SK-N-SH (cell line): ENCODE measurements at regions not wholly inside any gene's neighbourhood (a gene's known extent, or its start where the extent isn't known, plus 50 kb on each side); places are given as distances from the start of the nearest gene placed in this dataset.

ENCODE experiments used
- CTCF ChIA-PET: fragments of 300-600, 350-600 bp; formaldehyde crosslinking; extraction: SDS; loops from one replicate; lab custom pipeline; 2021; lab: Yijun Ruan, JAX
- POLR2A ChIA-PET: fragments of 350-600 bp; sonication (Branson Sonifier 250); formaldehyde crosslinking; extraction: SDS; loops from one replicate; lab custom pipeline; 2020; ENCODE audit warnings: antibody characterized with exemption, inconsistent platforms; lab: Yijun Ruan, JAX
- DNase-seq: peaks from one replicate; pipeline ENCODE4 v3.0.0; 2012
- H2AFZ ChIP-seq: fragments of 200-600 bp; sonication (generic); 2 replicates; pipeline ENCODE4 v1.8.1; 2016; ENCODE audit warnings: antibody characterized with exemption, mild to moderate bottlenecking, low read depth
- H3F3A ChIP-seq: fragments of 200-600 bp; sonication (generic); replicated peaks from 2 replicates; pipeline ENCODE3; 2016; ENCODE audit warnings: antibody characterized with exemption, mild to moderate bottlenecking; ENCODE audit not compliant: insufficient read depth
- H3K27ac ChIP-seq, 2 experiments: fragments of 200-500 bp in 1 of 2; fragments of 200-600 bp in 1 of 2; sonication (Bioruptor generic) in 1 of 2; sonication (generic), shearing (Covaris generic) in 1 of 2; 2 replicates each; pipeline versions ENCODE4 v1.5.1 to v1.6.1; 2014 to 2016; ENCODE audit warnings: low read depth in 2 of 2, inconsistent platforms in 1 of 2, low read length in 1 of 2, mild to moderate bottlenecking in 1 of 2, mixed read lengths in 1 of 2
- H3K27me3 ChIP-seq: fragments of 200-600 bp; sonication (generic), shearing (Covaris generic); 2 replicates; pipeline ENCODE4 v1.6.1; 2016; ENCODE audit warnings: mixed run types; ENCODE audit not compliant: insufficient read depth
- H3K36me3 ChIP-seq, 2 experiments: fragments of 200-500 bp in 1 of 2; fragments of 200-600 bp in 1 of 2; sonication (Bioruptor generic) in 1 of 2; sonication (generic) in 1 of 2; replicated peaks in 1 of 2; 2 replicates each; pipeline versions ENCODE3 to v1.5.1; 2014 to 2016; ENCODE audit warnings: low read length in 1 of 2, mild to moderate bottlenecking in 1 of 2; ENCODE audit not compliant: insufficient read depth in 2 of 2, control insufficient read depth in 1 of 2
- H3K4me1 ChIP-seq, 2 experiments: fragments of 200-500 bp in 1 of 2; fragments of 200-600 bp in 1 of 2; sonication (Bioruptor generic) in 1 of 2; sonication (generic), shearing (Covaris generic) in 1 of 2; 2 replicates each; pipeline versions ENCODE4 v1.5.1 to v1.6.1; 2014 to 2016; ENCODE audit warnings: low read depth in 1 of 2, low read length in 1 of 2, mixed run types in 1 of 2; ENCODE audit not compliant: insufficient read depth in 2 of 2, control insufficient read depth in 1 of 2
- H3K4me2 ChIP-seq: fragments of 200-600 bp; sonication (generic), shearing (Covaris generic); 2 replicates; pipeline ENCODE4 v1.6.1; 2017; ENCODE audit warnings: mixed run types
- H3K4me3 ChIP-seq, 2 experiments: fragments of 200-500 bp in 1 of 2; fragments of 200-600 bp in 1 of 2; sonication (Bioruptor generic) in 1 of 2; sonication (generic), shearing (Covaris generic) in 1 of 2; 2 replicates each; pipeline versions ENCODE4 v1.5.1 to v1.8.1; 2014 to 2016; ENCODE audit warnings: low read depth in 2 of 2, inconsistent platforms in 1 of 2, low read length in 1 of 2, mild to moderate bottlenecking in 1 of 2, mixed read lengths in 1 of 2, moderate library complexity in 1 of 2
- H3K79me2 ChIP-seq: fragments of 200-600 bp; sonication (generic); 2 replicates; pipeline ENCODE4 v1.8.1; 2017; ENCODE audit warnings: mild to moderate bottlenecking; ENCODE audit not compliant: insufficient read depth
- H3K9ac ChIP-seq: fragments of 200-600 bp; sonication (generic); 2 replicates; pipeline ENCODE4 v1.6.1; 2017; ENCODE audit warnings: mixed run types
- H3K9me2 ChIP-seq: fragments of 200-600 bp; sonication (generic); 2 replicates; pipeline ENCODE4 v1.6.1; 2017; ENCODE audit warnings: mixed run types
- H3K9me3 ChIP-seq: fragments of 200-600 bp; sonication (generic); 2 replicates; pipeline ENCODE4 v1.6.1; 2017; ENCODE audit warnings: mixed run types, mild to moderate bottlenecking, moderate library complexity
- H4K20me1 ChIP-seq: fragments of 200-600 bp; sonication (generic); 2 replicates; pipeline ENCODE4 v1.6.1; 2017; ENCODE audit warnings: mild to moderate bottlenecking, mixed run types; ENCODE audit not compliant: insufficient read depth
- CHD2 ChIP-seq: fragments of 150-350 bp; IDR thresholded peaks from 2 replicates; pipeline ENCODE4 v1.6.1; 2018; ENCODE audit warnings: low read length; ENCODE audit not compliant: partially characterized antibody
- EP300 ChIP-seq, 2 experiments: IDR thresholded peaks; 2 replicates each; pipeline versions ENCODE4 v1.4.0 to v1.6.1; 2012; ENCODE audit warnings: borderline replicate concordance in 1 of 2, low read depth in 1 of 2, low read length in 1 of 2
- EZH2phosphoT487 ChIP-seq: fragments of 200-600 bp; sonication (generic); IDR thresholded peaks from 2 replicates; pipeline ENCODE4 v1.6.1; 2017; ENCODE audit warnings: low read depth, mixed run types, mild to moderate bottlenecking, antibody characterized with exemption, moderate library complexity, borderline replicate concordance
- FOSL2 ChIP-seq: IDR thresholded peaks from 2 replicates; pipeline ENCODE4 v1.4.0; 2012; ENCODE audit warnings: low read depth, mild to moderate bottlenecking, moderate library complexity, borderline replicate concordance
- FOXM1 ChIP-seq: IDR thresholded peaks from 2 replicates; pipeline ENCODE4 v1.4.0; 2012; ENCODE audit warnings: low read depth, mild to moderate bottlenecking
- GABPA ChIP-seq: IDR thresholded peaks from 2 replicates; pipeline ENCODE4 v1.4.0; 2012; ENCODE audit warnings: low read depth, mild to moderate bottlenecking
- IRF3 ChIP-seq: fragments of 150-350 bp; IDR thresholded peaks from 2 replicates; pipeline ENCODE4 v1.6.1; 2016; ENCODE audit warnings: mild to moderate bottlenecking, low read depth, low read length
- JUND ChIP-seq: IDR thresholded peaks from 2 replicates; pipeline ENCODE4 v1.4.0; 2012
- MEF2A ChIP-seq: IDR thresholded peaks from 2 replicates; pipeline ENCODE4 v1.4.0; 2012; ENCODE audit warnings: low read depth, borderline replicate concordance
- MXI1 ChIP-seq: IDR thresholded peaks from 2 replicates; pipeline ENCODE4 v1.6.1; 2012; ENCODE audit warnings: mild to moderate bottlenecking, low read depth, low read length, improper control_type of control experiment
- NFIC ChIP-seq: IDR thresholded peaks from 2 replicates; pipeline ENCODE4 v1.4.0; 2012; ENCODE audit warnings: borderline replicate concordance
- RAD21 ChIP-seq: IDR thresholded peaks from 2 replicates; pipeline ENCODE4 v1.6.1; 2012; ENCODE audit warnings: mild to moderate bottlenecking, low read length
- RCOR1 ChIP-seq: fragments of 150-350 bp; IDR thresholded peaks from 2 replicates; pipeline ENCODE4 v1.6.1; 2017; ENCODE audit warnings: antibody characterized with exemption, low read length
- RFX5 ChIP-seq: IDR thresholded peaks from 2 replicates; pipeline ENCODE4 v1.6.1; 2012; ENCODE audit warnings: mild to moderate bottlenecking, improper control_type of control experiment, low read length
- SIN3A ChIP-seq: IDR thresholded peaks from 2 replicates; pipeline ENCODE4 v1.6.1; 2012; ENCODE audit warnings: low read depth, mild to moderate bottlenecking, low read length, moderate library complexity, borderline replicate concordance
- SMC3 ChIP-seq: IDR thresholded peaks from 2 replicates; pipeline ENCODE4 v1.6.1; 2012; ENCODE audit warnings: low read depth, low read length, improper control_type of control experiment
- USF1 ChIP-seq: IDR thresholded peaks from 2 replicates; pipeline ENCODE4 v1.4.0; 2012; ENCODE audit warnings: low read depth, borderline replicate concordance
- whole genome bisulfite sequencing: methylation state at CpG from one replicate; pipeline ENCODE4 v1.1.6; 2017; ENCODE audit warnings: low lambda C conversion rate; 5-methylcytosine and 5-hydroxymethylcytosine counted together
- TF ChIP-seq, protein P1 (sequence below): IDR thresholded peaks from 2 replicates; pipeline ENCODE4 v1.6.1; 2012; ENCODE audit warnings: mild to moderate bottlenecking, low read depth, low read length, moderate library complexity

- peak; percentile 27 for DNase-seq
- POLR2A ChIA-PET: no interaction called here
Measured at GRCh38 chr18:43525169-43525568, 247.9 kb upstream of the SYT4 start.

More at GRCh38 chr18:43525169-43525568, 247.9 kb upstream of the SYT4 start:
- no peaks in the 10 kb centered on the region for H3K9me2 ChIP-seq
- H3F3A ChIP-seq: no peaks in the 10 kb centered on the region
- no peaks in the 10 kb centered on the region for H3K36me3 ChIP-seq
- H2AFZ ChIP-seq: no peak overlapping the region
- no peak overlapping the region for H3K9ac ChIP-seq
- no peaks in the 10 kb centered on the region for H3K4me1 ChIP-seq
- no peaks in the 10 kb centered on the region for H3K27me3 ChIP-seq
- CTCF ChIA-PET: no interaction called here
- H3K27ac ChIP-seq: no peak overlapping the region
- no peak overlapping the region for H3K4me3 ChIP-seq
- no peak overlapping the region for H3K4me2 ChIP-seq
- no peaks in the 10 kb centered on the region for H4K20me1 ChIP-seq
- no peak for TF ChIP-seq MXI1
- TF ChIP-seq GABPA: no peak
- TF ChIP-seq, protein P1, sequence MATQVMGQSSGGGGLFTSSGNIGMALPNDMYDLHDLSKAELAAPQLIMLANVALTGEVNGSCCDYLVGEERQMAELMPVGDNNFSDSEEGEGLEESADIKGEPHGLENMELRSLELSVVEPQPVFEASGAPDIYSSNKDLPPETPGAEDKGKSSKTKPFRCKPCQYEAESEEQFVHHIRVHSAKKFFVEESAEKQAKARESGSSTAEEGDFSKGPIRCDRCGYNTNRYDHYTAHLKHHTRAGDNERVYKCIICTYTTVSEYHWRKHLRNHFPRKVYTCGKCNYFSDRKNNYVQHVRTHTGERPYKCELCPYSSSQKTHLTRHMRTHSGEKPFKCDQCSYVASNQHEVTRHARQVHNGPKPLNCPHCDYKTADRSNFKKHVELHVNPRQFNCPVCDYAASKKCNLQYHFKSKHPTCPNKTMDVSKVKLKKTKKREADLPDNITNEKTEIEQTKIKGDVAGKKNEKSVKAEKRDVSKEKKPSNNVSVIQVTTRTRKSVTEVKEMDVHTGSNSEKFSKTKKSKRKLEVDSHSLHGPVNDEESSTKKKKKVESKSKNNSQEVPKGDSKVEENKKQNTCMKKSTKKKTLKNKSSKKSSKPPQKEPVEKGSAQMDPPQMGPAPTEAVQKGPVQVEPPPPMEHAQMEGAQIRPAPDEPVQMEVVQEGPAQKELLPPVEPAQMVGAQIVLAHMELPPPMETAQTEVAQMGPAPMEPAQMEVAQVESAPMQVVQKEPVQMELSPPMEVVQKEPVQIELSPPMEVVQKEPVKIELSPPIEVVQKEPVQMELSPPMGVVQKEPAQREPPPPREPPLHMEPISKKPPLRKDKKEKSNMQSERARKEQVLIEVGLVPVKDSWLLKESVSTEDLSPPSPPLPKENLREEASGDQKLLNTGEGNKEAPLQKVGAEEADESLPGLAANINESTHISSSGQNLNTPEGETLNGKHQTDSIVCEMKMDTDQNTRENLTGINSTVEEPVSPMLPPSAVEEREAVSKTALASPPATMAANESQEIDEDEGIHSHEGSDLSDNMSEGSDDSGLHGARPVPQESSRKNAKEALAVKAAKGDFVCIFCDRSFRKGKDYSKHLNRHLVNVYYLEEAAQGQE: no peak
- TF ChIP-seq SIN3A: no peak
- peak in 1 of 2 experiments; percentile 67; a peak in 2 of 4 replicates for TF ChIP-seq EP300 (IDR thresholded peaks at IDR 0.05; ENCODE audit: borderline replicate concordance in 1 of 2, low read depth in 1 of 2, low read length in 1 of 2)
- TF ChIP-seq FOXM1: no peak
- no peak for TF ChIP-seq JUND
- no peak for TF ChIP-seq RFX5
- no peak for TF ChIP-seq CHD2
- no peak for TF ChIP-seq NFIC
- TF ChIP-seq FOSL2: no peak
- no peak for TF ChIP-seq EZH2phosphoT487
- no peak for TF ChIP-seq MEF2A
- no peak for TF ChIP-seq RAD21
- TF ChIP-seq IRF3: no peak
- TF ChIP-seq RCOR1: peak; percentile 61; the same call in 1 of the 2 replicates
- TF ChIP-seq USF1: no peak
- TF ChIP-seq SMC3: no peak
- no peaks in the 10 kb centered on the region for H3K9me3 ChIP-seq
- H3K79me2 ChIP-seq: no peaks in the 10 kb centered on the region
- 0% methylated on average over 2 of the region's 2 CpGs for WGBS
